ENCODE measurements at regions not wholly inside any gene's neighbourhood (a gene's known extent, or its start where the extent isn't known, plus 50 kb on each side); places are given as distances from the start of the nearest gene placed in this dataset.

DNA sequence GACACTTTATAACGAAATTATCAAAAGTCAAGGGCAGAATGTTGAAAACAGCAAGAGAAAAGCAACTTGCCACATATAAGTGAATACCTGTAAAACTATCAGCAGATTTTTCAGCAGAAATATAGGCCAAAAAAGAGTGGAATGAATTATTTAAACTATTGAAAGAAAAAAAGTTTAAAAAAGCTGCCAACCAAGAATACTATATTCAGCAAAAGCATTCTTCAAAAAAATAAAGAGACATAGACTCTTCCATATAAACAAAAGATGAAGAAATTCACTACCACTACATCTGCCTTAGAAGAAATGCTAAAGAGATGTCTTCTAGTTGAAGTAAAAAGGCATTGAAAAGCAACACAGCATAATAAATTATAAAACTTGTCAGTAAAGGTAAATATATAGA lies 80.6 kb upstream of the CPNE8 start (continued):
- TF ChIP-seq, protein P1, sequence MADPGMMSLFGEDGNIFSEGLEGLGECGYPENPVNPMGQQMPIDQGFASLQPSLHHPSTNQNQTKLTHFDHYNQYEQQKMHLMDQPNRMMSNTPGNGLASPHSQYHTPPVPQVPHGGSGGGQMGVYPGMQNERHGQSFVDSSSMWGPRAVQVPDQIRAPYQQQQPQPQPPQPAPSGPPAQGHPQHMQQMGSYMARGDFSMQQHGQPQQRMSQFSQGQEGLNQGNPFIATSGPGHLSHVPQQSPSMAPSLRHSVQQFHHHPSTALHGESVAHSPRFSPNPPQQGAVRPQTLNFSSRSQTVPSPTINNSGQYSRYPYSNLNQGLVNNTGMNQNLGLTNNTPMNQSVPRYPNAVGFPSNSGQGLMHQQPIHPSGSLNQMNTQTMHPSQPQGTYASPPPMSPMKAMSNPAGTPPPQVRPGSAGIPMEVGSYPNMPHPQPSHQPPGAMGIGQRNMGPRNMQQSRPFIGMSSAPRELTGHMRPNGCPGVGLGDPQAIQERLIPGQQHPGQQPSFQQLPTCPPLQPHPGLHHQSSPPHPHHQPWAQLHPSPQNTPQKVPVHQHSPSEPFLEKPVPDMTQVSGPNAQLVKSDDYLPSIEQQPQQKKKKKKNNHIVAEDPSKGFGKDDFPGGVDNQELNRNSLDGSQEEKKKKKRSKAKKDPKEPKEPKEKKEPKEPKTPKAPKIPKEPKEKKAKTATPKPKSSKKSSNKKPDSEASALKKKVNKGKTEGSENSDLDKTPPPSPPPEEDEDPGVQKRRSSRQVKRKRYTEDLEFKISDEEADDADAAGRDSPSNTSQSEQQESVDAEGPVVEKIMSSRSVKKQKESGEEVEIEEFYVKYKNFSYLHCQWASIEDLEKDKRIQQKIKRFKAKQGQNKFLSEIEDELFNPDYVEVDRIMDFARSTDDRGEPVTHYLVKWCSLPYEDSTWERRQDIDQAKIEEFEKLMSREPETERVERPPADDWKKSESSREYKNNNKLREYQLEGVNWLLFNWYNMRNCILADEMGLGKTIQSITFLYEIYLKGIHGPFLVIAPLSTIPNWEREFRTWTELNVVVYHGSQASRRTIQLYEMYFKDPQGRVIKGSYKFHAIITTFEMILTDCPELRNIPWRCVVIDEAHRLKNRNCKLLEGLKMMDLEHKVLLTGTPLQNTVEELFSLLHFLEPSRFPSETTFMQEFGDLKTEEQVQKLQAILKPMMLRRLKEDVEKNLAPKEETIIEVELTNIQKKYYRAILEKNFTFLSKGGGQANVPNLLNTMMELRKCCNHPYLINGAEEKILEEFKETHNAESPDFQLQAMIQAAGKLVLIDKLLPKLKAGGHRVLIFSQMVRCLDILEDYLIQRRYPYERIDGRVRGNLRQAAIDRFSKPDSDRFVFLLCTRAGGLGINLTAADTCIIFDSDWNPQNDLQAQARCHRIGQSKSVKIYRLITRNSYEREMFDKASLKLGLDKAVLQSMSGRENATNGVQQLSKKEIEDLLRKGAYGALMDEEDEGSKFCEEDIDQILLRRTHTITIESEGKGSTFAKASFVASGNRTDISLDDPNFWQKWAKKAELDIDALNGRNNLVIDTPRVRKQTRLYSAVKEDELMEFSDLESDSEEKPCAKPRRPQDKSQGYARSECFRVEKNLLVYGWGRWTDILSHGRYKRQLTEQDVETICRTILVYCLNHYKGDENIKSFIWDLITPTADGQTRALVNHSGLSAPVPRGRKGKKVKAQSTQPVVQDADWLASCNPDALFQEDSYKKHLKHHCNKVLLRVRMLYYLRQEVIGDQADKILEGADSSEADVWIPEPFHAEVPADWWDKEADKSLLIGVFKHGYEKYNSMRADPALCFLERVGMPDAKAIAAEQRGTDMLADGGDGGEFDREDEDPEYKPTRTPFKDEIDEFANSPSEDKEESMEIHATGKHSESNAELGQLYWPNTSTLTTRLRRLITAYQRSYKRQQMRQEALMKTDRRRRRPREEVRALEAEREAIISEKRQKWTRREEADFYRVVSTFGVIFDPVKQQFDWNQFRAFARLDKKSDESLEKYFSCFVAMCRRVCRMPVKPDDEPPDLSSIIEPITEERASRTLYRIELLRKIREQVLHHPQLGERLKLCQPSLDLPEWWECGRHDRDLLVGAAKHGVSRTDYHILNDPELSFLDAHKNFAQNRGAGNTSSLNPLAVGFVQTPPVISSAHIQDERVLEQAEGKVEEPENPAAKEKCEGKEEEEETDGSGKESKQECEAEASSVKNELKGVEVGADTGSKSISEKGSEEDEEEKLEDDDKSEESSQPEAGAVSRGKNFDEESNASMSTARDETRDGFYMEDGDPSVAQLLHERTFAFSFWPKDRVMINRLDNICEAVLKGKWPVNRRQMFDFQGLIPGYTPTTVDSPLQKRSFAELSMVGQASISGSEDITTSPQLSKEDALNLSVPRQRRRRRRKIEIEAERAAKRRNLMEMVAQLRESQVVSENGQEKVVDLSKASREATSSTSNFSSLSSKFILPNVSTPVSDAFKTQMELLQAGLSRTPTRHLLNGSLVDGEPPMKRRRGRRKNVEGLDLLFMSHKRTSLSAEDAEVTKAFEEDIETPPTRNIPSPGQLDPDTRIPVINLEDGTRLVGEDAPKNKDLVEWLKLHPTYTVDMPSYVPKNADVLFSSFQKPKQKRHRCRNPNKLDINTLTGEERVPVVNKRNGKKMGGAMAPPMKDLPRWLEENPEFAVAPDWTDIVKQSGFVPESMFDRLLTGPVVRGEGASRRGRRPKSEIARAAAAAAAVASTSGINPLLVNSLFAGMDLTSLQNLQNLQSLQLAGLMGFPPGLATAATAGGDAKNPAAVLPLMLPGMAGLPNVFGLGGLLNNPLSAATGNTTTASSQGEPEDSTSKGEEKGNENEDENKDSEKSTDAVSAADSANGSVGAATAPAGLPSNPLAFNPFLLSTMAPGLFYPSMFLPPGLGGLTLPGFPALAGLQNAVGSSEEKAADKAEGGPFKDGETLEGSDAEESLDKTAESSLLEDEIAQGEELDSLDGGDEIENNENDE (IDR thresholded peaks at IDR 0.05; ENCODE audit: insufficient replicate concordance, low read length) = no peak
- TF ChIP-seq RXRA (IDR thresholded peaks at IDR 0.05; ENCODE audit: insufficient read depth, low read depth, low read length) (no peak), RBBP5 (IDR thresholded peaks at IDR 0.05; ENCODE audit: borderline replicate concordance, low read depth, low read length) (no peak), EP300 (IDR thresholded peaks at IDR 0.05; ENCODE audit: borderline replicate concordance in 1 of 2, low read depth in 2 of 2, low read length in 2 of 2) (no peak), SIRT6 (IDR thresholded peaks at IDR 0.05; ENCODE audit: low read length) (no peak), PHF8 (conservative IDR thresholded peaks at IDR 0.05; ENCODE audit: low read depth, low read length) (no peak)
- TF ChIP-seq, protein P2, sequence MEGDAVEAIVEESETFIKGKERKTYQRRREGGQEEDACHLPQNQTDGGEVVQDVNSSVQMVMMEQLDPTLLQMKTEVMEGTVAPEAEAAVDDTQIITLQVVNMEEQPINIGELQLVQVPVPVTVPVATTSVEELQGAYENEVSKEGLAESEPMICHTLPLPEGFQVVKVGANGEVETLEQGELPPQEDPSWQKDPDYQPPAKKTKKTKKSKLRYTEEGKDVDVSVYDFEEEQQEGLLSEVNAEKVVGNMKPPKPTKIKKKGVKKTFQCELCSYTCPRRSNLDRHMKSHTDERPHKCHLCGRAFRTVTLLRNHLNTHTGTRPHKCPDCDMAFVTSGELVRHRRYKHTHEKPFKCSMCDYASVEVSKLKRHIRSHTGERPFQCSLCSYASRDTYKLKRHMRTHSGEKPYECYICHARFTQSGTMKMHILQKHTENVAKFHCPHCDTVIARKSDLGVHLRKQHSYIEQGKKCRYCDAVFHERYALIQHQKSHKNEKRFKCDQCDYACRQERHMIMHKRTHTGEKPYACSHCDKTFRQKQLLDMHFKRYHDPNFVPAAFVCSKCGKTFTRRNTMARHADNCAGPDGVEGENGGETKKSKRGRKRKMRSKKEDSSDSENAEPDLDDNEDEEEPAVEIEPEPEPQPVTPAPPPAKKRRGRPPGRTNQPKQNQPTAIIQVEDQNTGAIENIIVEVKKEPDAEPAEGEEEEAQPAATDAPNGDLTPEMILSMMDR (IDR thresholded peaks at IDR 0.05; ENCODE audit: control extremely low read depth in 1 of 3, insufficient read depth in 1 of 3, low read depth in 1 of 3, low read length in 3 of 3) = no peak
